Fibroblast of lung (primary cell): ENCODE measurements at regions not wholly inside any gene's neighbourhood (a gene's known extent, or its start where the extent isn't known, plus 50 kb on each side); places are given as distances from the start of the nearest gene placed in this dataset.

ENCODE experiments used
- CTCF ChIP-seq, 2 donors: IDR thresholded peaks in 1 of 2; conservative IDR thresholded peaks in 1 of 2; 1 replicate in 1 of 2; 2 replicates in 1 of 2; pipeline ENCODE4 v1.5.1; 2011 to 2012; ENCODE audit warnings: low read length in 2 of 2, control low read depth in 1 of 2, inconsistent platforms in 1 of 2, low read depth in 1 of 2, mild to moderate bottlenecking in 1 of 2
- EZH2 ChIP-seq: IDR thresholded peaks from 2 replicates; pipeline ENCODE4 v1.5.1; 2012; ENCODE audit warnings: low read length, control low read depth, mild to moderate bottlenecking; ENCODE audit errors: missing control alignments

- TF ChIP-seq CTCF (conservative IDR thresholded peaks at IDR 0.05 in 1 of 2, IDR thresholded peaks at IDR 0.05 in 1 of 2; ENCODE audit: low read depth in 1 of 2, low read length in 2 of 2) (no peak), EZH2 (no peak)
These were observed 107.8 kb upstream of the CD93 start for GRCh38 chr20:23193801-23194384.
